ENCODE measurements at regions not wholly inside any gene's neighbourhood (a gene's known extent, or its start where the extent isn't known, plus 50 kb on each side); places are given as distances from the start of the nearest gene placed in this dataset.

DNA sequence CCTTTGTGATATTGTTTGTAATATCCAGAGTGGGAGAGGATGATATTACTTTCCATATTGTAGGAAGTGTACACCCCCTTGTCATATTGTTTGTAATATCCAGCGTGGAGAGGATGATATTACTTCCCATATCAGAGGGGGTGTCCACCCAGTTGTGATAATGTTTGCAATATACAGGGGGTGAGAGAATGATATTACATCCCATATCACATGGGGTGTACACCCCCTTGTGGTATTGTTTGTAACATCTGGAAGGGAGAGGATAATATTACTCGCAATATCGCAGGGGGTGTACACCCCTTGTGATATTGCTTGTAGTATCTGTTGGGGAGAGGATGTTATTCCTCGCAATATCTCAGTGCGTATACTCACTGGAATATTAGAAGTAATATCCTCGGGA is 61.5 kb downstream of the PRSS23 start:
- TF ChIP-seq, protein P1, sequence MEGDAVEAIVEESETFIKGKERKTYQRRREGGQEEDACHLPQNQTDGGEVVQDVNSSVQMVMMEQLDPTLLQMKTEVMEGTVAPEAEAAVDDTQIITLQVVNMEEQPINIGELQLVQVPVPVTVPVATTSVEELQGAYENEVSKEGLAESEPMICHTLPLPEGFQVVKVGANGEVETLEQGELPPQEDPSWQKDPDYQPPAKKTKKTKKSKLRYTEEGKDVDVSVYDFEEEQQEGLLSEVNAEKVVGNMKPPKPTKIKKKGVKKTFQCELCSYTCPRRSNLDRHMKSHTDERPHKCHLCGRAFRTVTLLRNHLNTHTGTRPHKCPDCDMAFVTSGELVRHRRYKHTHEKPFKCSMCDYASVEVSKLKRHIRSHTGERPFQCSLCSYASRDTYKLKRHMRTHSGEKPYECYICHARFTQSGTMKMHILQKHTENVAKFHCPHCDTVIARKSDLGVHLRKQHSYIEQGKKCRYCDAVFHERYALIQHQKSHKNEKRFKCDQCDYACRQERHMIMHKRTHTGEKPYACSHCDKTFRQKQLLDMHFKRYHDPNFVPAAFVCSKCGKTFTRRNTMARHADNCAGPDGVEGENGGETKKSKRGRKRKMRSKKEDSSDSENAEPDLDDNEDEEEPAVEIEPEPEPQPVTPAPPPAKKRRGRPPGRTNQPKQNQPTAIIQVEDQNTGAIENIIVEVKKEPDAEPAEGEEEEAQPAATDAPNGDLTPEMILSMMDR (IDR thresholded peaks at IDR 0.05; ENCODE audit: low read depth, low read length): no peak
- no peak for DNase-seq (ENCODE audit: extremely low read depth, low read depth)

DNA sequence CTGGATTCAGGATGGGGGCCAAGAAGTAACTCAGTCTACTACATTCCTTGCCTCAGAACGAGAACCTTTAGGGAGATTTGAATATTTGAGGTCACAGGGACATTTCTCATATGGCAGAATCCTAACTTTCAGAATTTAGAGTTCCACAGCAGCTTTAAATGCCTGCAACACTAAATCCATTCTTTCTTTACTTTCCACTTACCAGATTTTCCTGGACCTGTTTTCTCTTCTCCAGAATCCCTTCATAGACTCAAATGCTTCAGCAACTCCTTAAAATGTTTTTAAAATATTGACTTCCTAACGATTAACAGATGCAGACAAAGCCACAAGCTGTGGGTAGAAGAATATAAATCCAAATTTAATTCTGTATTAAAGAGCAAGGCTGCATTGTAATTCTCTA is 63.1 kb downstream of the PRSS23 start:
- no peak for DNase-seq (ENCODE audit: extremely low read depth, low read depth)
- TF ChIP-seq, protein P1 (IDR thresholded peaks at IDR 0.05; ENCODE audit: low read depth, low read length): no peak

DNA sequence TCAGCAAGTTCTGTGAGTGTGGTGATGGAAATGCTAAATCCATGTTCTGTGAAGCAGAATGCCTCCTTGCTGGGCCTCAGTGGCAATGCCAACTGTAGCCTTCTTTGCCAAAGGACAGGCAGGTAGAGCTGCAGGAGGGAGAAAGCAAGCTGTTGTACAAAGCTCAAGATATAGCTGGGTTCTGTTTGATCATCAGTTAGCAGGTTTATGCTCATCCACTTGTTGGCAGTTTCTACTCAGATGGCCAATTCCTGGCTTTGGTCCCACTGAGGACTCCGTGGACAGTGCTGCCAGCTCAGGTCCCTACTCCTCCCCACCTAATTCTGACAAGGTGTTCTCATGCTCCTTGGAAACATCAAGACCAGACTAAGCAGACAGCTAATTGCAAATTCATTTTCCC is 65.1 kb downstream of the PRSS23 start:
- TF ChIP-seq, protein P1 (IDR thresholded peaks at IDR 0.05; ENCODE audit: low read depth, low read length): no peak
- DNase-seq (ENCODE audit: extremely low read depth, low read depth): no peak

DNA sequence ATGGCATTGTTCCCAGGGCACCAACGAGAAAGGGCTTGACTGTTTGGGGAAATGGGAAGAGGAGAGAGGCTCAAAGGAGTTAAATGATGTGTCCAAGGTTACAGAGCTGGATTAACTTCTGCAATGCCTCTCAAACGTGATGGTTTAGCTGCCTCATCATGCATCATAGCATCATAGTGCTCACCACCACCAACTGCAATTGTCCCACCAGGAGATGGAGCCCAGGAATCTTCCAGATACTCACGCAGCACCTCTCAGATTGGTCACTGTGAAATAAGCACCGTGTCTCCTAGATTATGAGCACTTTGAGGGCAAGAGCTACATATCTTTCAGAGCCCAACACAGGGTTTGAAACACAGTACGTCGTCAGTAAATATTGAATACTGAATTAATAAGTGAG is 69.2 kb downstream of the PRSS23 start:
- TF ChIP-seq, protein P1 (IDR thresholded peaks at IDR 0.05; ENCODE audit: low read depth, low read length): no peak
- no peak for DNase-seq (ENCODE audit: extremely low read depth, low read depth)

DNA sequence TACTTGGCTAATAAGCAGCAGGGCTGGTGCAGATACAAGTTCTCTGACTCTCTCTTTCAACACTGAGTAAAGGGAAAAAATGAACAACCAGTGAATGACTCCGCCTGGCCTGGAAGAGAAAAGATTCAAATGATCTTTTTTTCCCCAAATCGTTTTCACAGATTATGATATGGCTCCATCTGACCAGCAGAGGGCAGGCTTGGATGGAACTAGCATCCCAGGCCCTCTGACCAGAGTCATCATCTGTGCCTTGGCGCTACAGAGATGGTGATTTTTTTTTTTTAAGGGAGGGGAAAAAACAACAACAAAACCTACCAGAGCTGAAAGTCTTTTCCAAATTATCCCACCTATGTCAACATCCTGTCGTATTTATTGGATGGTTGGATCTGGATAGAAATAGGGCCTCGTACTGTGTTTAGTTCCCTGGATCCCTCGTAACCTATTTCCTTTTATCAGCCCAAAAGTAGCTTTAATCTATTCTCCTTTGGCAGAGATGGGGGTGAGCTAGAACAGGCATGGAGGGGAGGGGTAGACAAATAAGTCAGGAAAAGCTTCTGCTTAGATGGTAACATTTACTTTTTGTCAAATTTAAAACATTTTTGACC is 69.7 kb downstream of the PRSS23 start:
- DNase-seq (ENCODE audit: extremely low read depth, low read depth): peak; percentile 27
- TF ChIP-seq, protein P1 (IDR thresholded peaks at IDR 0.05; ENCODE audit: low read depth, low read length): peak; percentile 72

DNA sequence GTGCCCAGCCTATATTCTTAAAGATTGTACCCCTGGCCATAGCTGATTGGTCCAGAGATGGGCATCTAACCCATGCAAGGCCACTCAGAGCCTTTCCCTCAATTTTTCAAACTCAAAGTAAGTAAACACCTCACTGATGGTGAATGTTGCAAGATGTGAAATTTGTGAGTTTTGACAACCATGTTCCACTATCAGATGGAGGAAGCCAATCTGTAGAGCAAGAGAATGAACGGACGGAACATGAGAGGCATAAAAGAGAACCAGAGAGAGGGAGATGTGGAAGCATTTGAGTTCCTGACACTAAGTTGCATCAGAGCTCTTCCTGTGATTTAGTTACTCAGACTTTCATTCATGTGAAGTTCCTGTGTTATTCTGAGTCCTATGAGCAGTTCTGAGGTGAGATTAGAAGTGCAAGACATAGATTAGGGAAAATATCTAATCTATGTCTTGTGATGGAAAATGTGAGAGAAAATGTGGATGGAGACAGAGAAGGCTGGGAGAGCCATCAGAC is 73.3 kb downstream of the PRSS23 start:
- no peak for DNase-seq (ENCODE audit: extremely low read depth, low read depth)
- TF ChIP-seq, protein P1 (IDR thresholded peaks at IDR 0.05; ENCODE audit: low read depth, low read length): no peak

DNA sequence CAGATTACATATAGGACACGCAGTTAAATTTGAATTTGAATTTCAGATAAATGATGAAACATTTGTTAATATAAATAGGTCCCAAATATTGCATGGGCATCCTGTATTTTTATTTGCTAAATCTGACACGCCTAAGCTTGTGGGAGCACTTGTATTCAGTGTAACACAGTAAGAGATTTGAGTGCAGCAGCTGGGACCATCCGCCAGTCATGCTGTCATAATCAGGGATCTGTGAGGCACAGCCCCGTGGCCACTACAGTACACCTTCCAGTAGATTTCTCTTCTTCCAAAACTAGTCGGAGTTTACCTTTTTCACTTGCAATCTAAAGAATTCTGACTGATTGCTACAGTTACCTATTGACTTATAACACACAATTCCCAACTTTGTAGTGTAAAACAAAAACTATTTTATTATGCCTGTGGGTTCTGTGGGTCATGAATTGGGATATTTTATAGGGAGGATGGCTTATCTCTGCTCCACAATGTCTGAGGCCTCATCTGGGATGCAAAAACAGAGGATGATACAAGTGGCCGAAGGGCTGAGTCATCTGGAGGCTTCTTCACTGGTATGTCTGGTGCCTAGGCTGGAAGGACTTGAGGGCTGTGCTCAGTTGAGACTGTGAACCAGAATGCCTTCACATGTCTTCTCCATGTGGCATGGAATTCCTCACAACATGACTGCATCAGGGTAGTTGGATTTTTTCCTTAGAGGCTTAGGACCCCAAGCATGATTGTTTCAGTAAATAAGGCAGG is 74.1 kb downstream of the PRSS23 start:
- no peak for DNase-seq (ENCODE audit: extremely low read depth, low read depth)

More for the DNA sequence above, 74.1 kb downstream of the PRSS23 start:
- TF ChIP-seq, protein P1 (IDR thresholded peaks at IDR 0.05; ENCODE audit: low read depth, low read length): no peak
